ENCODE measurements at regions not wholly inside any gene's neighbourhood (a gene's known extent, or its start where the extent isn't known, plus 50 kb on each side); places are given as distances from the start of the nearest gene placed in this dataset.

DNA sequence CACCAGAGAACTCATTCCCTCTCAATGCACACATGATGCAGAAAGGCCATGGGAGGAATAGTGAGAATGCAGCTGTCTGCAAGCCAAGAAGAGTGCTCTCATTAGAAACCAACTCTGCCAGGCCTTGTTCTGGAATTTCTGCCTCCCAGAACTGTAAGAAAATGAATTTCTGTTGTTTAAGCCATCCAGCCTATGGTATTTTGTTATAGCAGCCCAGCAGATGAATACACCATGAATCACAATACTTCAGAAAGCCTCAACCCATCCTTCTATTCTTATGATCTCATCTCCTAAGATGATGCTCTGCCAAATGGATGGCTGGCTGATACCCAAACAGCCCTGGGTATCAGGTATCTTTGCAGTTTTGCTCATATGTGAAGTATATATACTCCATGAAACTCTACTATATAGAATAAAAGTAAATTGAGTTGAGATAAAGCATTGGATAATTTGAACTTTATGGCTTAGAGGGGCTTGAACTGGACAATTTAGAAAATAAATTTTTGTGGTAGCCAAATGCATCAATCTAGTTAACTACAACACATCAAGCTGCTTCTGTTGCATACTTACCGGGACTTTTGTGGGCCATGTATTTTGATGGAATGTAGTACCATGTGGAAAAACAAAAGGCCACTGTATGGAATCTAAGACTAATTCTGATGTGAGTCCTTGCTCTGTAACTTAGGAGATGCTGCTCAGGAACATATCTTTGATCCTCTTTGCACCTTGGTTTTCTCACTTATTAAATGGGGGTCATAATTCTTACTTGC lies 245.9 kb downstream of the HS3ST1 start:
- CTCF ChIA-PET, result interaction anchor here (0.5 to 1.2 kb wide), 2 partner anchors 9 to 602 kb away, joined by 3 to 6 read pairs; no protein-coding TSS in a partner anchor
- H2BK20ac ChIP-seq (ENCODE audit: low read depth, low read length), result no peak overlapping the region
- H3K27me3 ChIP-seq (ENCODE audit: control insufficient read depth, insufficient read depth, low read length), result no peaks in the 10 kb centered on the region
- no CpG with 5 or more reads among the region's 1 CpG for WGBS, 2 experiments (ENCODE audit: extremely low coverage in 2 of 2, insufficient read length in 1 of 2)
- TF ChIP-seq, protein P1, sequence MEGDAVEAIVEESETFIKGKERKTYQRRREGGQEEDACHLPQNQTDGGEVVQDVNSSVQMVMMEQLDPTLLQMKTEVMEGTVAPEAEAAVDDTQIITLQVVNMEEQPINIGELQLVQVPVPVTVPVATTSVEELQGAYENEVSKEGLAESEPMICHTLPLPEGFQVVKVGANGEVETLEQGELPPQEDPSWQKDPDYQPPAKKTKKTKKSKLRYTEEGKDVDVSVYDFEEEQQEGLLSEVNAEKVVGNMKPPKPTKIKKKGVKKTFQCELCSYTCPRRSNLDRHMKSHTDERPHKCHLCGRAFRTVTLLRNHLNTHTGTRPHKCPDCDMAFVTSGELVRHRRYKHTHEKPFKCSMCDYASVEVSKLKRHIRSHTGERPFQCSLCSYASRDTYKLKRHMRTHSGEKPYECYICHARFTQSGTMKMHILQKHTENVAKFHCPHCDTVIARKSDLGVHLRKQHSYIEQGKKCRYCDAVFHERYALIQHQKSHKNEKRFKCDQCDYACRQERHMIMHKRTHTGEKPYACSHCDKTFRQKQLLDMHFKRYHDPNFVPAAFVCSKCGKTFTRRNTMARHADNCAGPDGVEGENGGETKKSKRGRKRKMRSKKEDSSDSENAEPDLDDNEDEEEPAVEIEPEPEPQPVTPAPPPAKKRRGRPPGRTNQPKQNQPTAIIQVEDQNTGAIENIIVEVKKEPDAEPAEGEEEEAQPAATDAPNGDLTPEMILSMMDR (conservative IDR thresholded peaks at IDR 0.05; ENCODE audit: low read depth, low read length), result no peak
- TF ChIP-seq RFX5 (IDR thresholded peaks at IDR 0.05; ENCODE audit: low read depth, low read length), result no peak
- no peaks in the 10 kb centered on the region for H3K9me1 ChIP-seq (ENCODE audit: insufficient read depth, low read length)
- no peak overlapping the region for H4K5ac ChIP-seq (ENCODE audit: low read depth, low read length)
- no peak overlapping the region for H2AK9ac ChIP-seq (replicated peaks; ENCODE audit: low read depth, low read length, poor library complexity)
- in situ Hi-C loops (cut with MboI; ENCODE audit: low sequenced_read_pairs), result no loop called here
- H2BK120ac ChIP-seq (ENCODE audit: low read depth, low read length), result no peak overlapping the region
- H3K23ac ChIP-seq (ENCODE audit: low read depth, low read length), result no peak overlapping the region
- H4K20me1 ChIP-seq (ENCODE audit: insufficient read depth, low read length), result no peaks in the 10 kb centered on the region
- no peaks in the 10 kb centered on the region for H3K36me3 ChIP-seq (ENCODE audit: control insufficient read depth, insufficient read depth, low read length)
- POLR2A ChIA-PET (ENCODE audit: unreplicated experiment), result no interaction called here
- H4K8ac ChIP-seq (ENCODE audit: low read depth in 2 of 2, low read length in 2 of 2), result no peak overlapping the region
- H3K79me1 ChIP-seq (ENCODE audit: low read depth in 1 of 2, low read length in 2 of 2), result no peaks in the 10 kb centered on the region
- H2BK15ac ChIP-seq (ENCODE audit: low read depth, low read length), result no peak overlapping the region
- BruUV-seq (replicated peaks), result no TSS peak
- no peak overlapping the region for H3K27ac ChIP-seq (ENCODE audit: insufficient read depth, low read length)
- H3K4ac ChIP-seq (ENCODE audit: low read depth, low read length), result no peak overlapping the region
- no peak overlapping the region for H2AFZ ChIP-seq (replicated peaks; ENCODE audit: low read length, poor library complexity)
- H3K9ac ChIP-seq (ENCODE audit: low read depth, low read length), result no peak overlapping the region
- H3K56ac ChIP-seq (ENCODE audit: extremely low read depth, insufficient read depth, low read length), result no peak overlapping the region
- no peak overlapping the region for H2BK5ac ChIP-seq (ENCODE audit: low read depth, low read length, poor library complexity, severe bottlenecking)
- H3K4me2 ChIP-seq (ENCODE audit: low read depth, low read length), result no peak overlapping the region
- DNase-seq (peak; percentile 20), ATAC-seq (ENCODE audit: low read depth) (no peak)
- H4K91ac ChIP-seq (ENCODE audit: insufficient read depth, low read depth, low read length), result no peak overlapping the region
- H3K14ac ChIP-seq (replicated peaks; ENCODE audit: low read depth, low read length), result no peak overlapping the region
- intact Hi-C loops (cut with micrococcal nuclease), result no loop called here
- dilution Hi-C loops (cut with HindIII; ENCODE audit: low sequenced_read_pairs, unreplicated experiment), result no loop called here
- H3K9me3 ChIP-seq (ENCODE audit: control insufficient read depth, insufficient read depth, low read length), result peaks cover 3% of the 10 kb centered on the region
- H3K4me1 ChIP-seq (ENCODE audit: control insufficient read depth, insufficient read depth, low read length), result no peaks in the 10 kb centered on the region
- no peak overlapping the region for H3K18ac ChIP-seq (ENCODE audit: low read depth, low read length)
- no peak overlapping the region for H2AK5ac ChIP-seq (ENCODE audit: low read depth, low read length)
- H3K4me3 ChIP-seq (ENCODE audit: insufficient read depth, low read depth, low read length), result no peak overlapping the region

All from IMR-90 (cell line).